ENCODE measurements at regions not wholly inside any gene's neighbourhood (a gene's known extent, or its start where the extent isn't known, plus 50 kb on each side); places are given as distances from the start of the nearest gene placed in this dataset.
"Not testable (repeated sequence)": the region's sequence is repeated elsewhere in the genome, so short reads cannot be mapped to it uniquely, and the experiment has no call there.

GRCh38 chr11:134993691-134994243 lies 581.7 kb upstream of the B3GAT1 start:
- DNase-seq: no peak
- Histone ChIP-seq H3K9me3 (ENCODE audit: control insufficient read depth, low read length) (no peaks in the 10 kb centered on the region), H3K36me3 (ENCODE audit: control insufficient read depth in 1 of 2, insufficient read depth in 2 of 2, low read length in 1 of 2) (no peaks in the 10 kb centered on the region), H3K4me1 (ENCODE audit: control insufficient read depth in 1 of 2, insufficient read depth in 2 of 2, low read length in 2 of 2) (no peaks in the 10 kb centered on the region), H3K4me3 (ENCODE audit: low read length in 2 of 2) (no peak overlapping the region), H3K27ac (ENCODE audit: low read depth in 1 of 2, low read length in 2 of 2) (no peak overlapping the region), H3K27me3 (ENCODE audit: control insufficient read depth in 1 of 2, insufficient read depth in 2 of 2, low read length in 1 of 2) (no peaks in the 10 kb centered on the region)
- 70% methylated on average over 7 of the region's 7 CpGs for whole genome bisulfite sequencing, 2 donors
- intact Hi-C loops (cut with DNase I): no loop called here
- no peak for ATAC-seq (ENCODE audit: low FRiP score)

GRCh38 chr11:134992981-134993380 lies 580.9 kb upstream of the B3GAT1 start:
- intact Hi-C loops (cut with DNase I): no loop called here
- no peak for ATAC-seq (ENCODE audit: low FRiP score)
- no peaks in the 10 kb centered on the region for H3K36me3 ChIP-seq (ENCODE audit: control insufficient read depth in 1 of 2, insufficient read depth in 2 of 2, low read length in 1 of 2)
- H3K4me3 ChIP-seq (ENCODE audit: low read length in 2 of 2): no peak overlapping the region
- H3K9me3 ChIP-seq (ENCODE audit: control insufficient read depth, low read length): peaks cover under 1% of the 10 kb centered on the region
- no peak for DNase-seq
- no peak overlapping the region for H3K27ac ChIP-seq (ENCODE audit: low read depth in 1 of 2, low read length in 2 of 2)
- WGBS, 2 donors: 63% methylated on average over 6 of the region's 6 CpGs
- peaks cover 0 to 2% of the 10 kb centered on the region in 2 donors for H3K27me3 ChIP-seq (ENCODE audit: control insufficient read depth in 1 of 2, insufficient read depth in 2 of 2, low read length in 1 of 2)
- H3K4me1 ChIP-seq (ENCODE audit: control insufficient read depth in 1 of 2, insufficient read depth in 2 of 2, low read length in 2 of 2): no peaks in the 10 kb centered on the region

DNA sequence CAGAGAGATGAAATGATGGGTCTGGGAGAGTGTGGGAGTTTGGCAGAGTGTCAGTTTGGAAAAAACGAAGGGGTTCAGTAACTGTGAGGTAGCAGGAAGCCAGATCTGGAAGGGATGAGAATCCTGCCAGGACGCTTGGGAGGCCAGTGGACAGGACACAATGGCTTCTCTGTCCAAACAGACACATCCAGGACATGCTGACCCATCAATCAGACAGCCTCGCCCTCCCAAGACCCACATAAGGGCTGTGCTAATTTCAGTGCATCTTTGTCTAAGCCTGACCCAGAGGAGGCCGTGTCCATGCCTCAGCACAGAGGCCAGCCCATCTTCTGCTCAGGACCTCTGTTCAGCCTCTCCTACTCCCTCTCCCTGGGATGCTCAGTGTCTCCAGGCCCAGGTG lies 576.5 kb upstream of the B3GAT1 start:
- 75 to 80% methylated on average over 4 of the region's 4 CpGs for WGBS, 2 donors
- DNase-seq: no peak

GRCh38 chr11:134987822-134988221 lies 575.8 kb upstream of the B3GAT1 start:
- DNase-seq (no peak), ATAC-seq (ENCODE audit: low FRiP score) (no peak)
- Histone ChIP-seq H3K4me1 (ENCODE audit: control insufficient read depth in 1 of 2, insufficient read depth in 2 of 2, low read length in 2 of 2) (no peaks in the 10 kb centered on the region), H3K4me3 (ENCODE audit: low read length in 2 of 2) (no peak overlapping the region), H3K27ac (ENCODE audit: low read depth in 1 of 2, low read length in 2 of 2) (no peak overlapping the region), H3K27me3 (ENCODE audit: control insufficient read depth in 1 of 2, insufficient read depth in 2 of 2, low read length in 1 of 2) (peaks cover 2 to 3% of the 10 kb centered on the region in 2 donors), H3K36me3 (ENCODE audit: control insufficient read depth in 1 of 2, insufficient read depth in 2 of 2, low read length in 1 of 2) (no peaks in the 10 kb centered on the region), H3K9me3 (ENCODE audit: control insufficient read depth, low read length) (peaks cover 1% of the 10 kb centered on the region)
- intact Hi-C loops (cut with DNase I): no loop called here
- 68 to 78% methylated on average over 8 of the region's 8 CpGs for WGBS, 2 donors

More for the DNA sequence above, 576.5 kb upstream of the B3GAT1 start:
- H3K36me3 ChIP-seq (ENCODE audit: control insufficient read depth in 1 of 2, insufficient read depth in 2 of 2, low read length in 1 of 2): no peaks in the 10 kb centered on the region
- H3K9me3 ChIP-seq (ENCODE audit: control insufficient read depth, low read length): peaks cover 1% of the 10 kb centered on the region
- intact Hi-C loops (cut with DNase I): no loop called here
- H3K27ac ChIP-seq (ENCODE audit: low read depth in 1 of 2, low read length in 2 of 2): no peak overlapping the region
- H3K4me1 ChIP-seq (ENCODE audit: control insufficient read depth in 1 of 2, insufficient read depth in 2 of 2, low read length in 2 of 2): no peaks in the 10 kb centered on the region
- peaks cover 2 to 3% of the 10 kb centered on the region in 2 donors for H3K27me3 ChIP-seq (ENCODE audit: control insufficient read depth in 1 of 2, insufficient read depth in 2 of 2, low read length in 1 of 2)
- H3K4me3 ChIP-seq (ENCODE audit: low read length in 2 of 2): no peak overlapping the region
- ATAC-seq (ENCODE audit: low FRiP score): no peak

- Histone ChIP-seq H3K9me3 (ENCODE audit: control insufficient read depth, low read length) (peaks cover 1% of the 10 kb centered on the region), H3K27me3 (ENCODE audit: control insufficient read depth in 1 of 2, insufficient read depth in 2 of 2, low read length in 1 of 2) (peaks cover 2 to 3% of the 10 kb centered on the region in 2 donors), H3K4me1 (ENCODE audit: control insufficient read depth in 1 of 2, insufficient read depth in 2 of 2, low read length in 2 of 2) (no peaks in the 10 kb centered on the region), H3K27ac (ENCODE audit: low read depth in 1 of 2, low read length in 2 of 2) (no peak overlapping the region), H3K4me3 (ENCODE audit: low read length in 2 of 2) (no peak overlapping the region), H3K36me3 (ENCODE audit: control insufficient read depth in 1 of 2, insufficient read depth in 2 of 2, low read length in 1 of 2) (no peaks in the 10 kb centered on the region)
- DNase-seq: no peak
- WGBS, 2 donors: 60 to 64% methylated on average over 7 of the region's 7 CpGs
- ATAC-seq (ENCODE audit: low FRiP score): no peak
- intact Hi-C loops (cut with DNase I): no loop called here
Measured at GRCh38 chr11:134987223-134987768, 575.3 kb upstream of the B3GAT1 start.

DNA sequence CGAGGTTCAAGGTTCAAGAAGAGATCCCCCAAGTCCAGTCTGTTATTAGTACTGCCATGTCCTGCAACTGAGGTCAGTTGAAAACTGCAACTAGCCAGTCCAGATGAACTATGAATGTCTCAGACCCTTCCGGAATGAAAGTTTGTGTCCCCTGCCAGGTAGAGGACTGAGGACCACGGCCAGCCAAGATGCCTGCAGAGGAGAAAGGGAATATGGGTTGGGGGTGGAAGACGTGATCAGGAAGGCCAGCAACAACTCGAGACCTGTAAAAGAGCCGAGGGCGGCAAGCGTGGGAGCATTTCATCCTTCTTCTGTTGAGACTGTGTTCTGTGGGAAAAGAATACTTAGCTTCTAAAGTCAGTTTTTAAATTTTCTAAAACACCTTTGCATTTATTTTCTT lies 572.4 kb upstream of the B3GAT1 start:
- DNase-seq: no peak
- no peak for ATAC-seq (ENCODE audit: low FRiP score)
- WGBS, 2 donors: 83 to 85% methylated on average over 8 of the region's 8 CpGs

DNA sequence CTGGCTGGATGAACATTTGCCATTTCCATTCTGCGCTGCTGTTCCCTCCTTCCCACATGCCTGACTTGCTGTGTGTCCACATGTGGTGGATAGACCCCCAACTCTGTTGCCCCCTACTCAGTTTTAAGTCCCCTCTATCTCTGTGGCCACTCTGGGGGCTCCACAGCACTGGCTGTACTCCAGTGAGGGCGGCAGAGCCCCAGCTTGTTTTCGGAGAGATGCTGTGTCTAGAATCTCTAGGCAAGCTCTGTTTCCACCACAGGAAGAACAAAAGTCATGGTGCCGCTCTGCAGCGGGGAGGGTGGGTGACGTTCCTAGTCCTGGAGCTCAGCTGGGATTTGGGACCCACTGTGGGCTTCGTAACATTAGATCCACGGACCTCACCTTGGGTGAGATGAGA lies 570.4 kb upstream of the B3GAT1 start:
- DNase-seq; H3K36me3 ChIP-seq (ENCODE audit: control insufficient read depth in 1 of 2, insufficient read depth in 2 of 2, low read length in 1 of 2); H3K4me3 ChIP-seq (ENCODE audit: low read length in 2 of 2); H3K27me3 ChIP-seq (ENCODE audit: control insufficient read depth in 1 of 2, insufficient read depth in 2 of 2, low read length in 1 of 2); ATAC-seq (ENCODE audit: low FRiP score); H3K27ac ChIP-seq (ENCODE audit: low read depth in 1 of 2, low read length in 2 of 2); H3K4me1 ChIP-seq (ENCODE audit: control insufficient read depth in 1 of 2, insufficient read depth in 2 of 2, low read length in 2 of 2); intact Hi-C loops (cut with DNase I); H3K9me3 ChIP-seq (ENCODE audit: control insufficient read depth, low read length): not testable (repeated sequence)
- 85 to 88% methylated on average over 8 of the region's 8 CpGs for WGBS, 2 donors

More for the DNA sequence above, 572.4 kb upstream of the B3GAT1 start:
- Histone ChIP-seq H3K36me3 (ENCODE audit: control insufficient read depth in 1 of 2, insufficient read depth in 2 of 2, low read length in 1 of 2) (no peaks in the 10 kb centered on the region), H3K4me1 (ENCODE audit: control insufficient read depth in 1 of 2, insufficient read depth in 2 of 2, low read length in 2 of 2) (no peaks in the 10 kb centered on the region), H3K9me3 (ENCODE audit: control insufficient read depth, low read length) (peaks cover 1% of the 10 kb centered on the region), H3K4me3 (ENCODE audit: low read length in 2 of 2) (no peak overlapping the region), H3K27ac (ENCODE audit: low read depth in 1 of 2, low read length in 2 of 2) (no peak overlapping the region), H3K27me3 (ENCODE audit: control insufficient read depth in 1 of 2, insufficient read depth in 2 of 2, low read length in 1 of 2) (peaks cover 2 to 3% of the 10 kb centered on the region in 2 donors)
- intact Hi-C loops (cut with DNase I): no loop called here

GRCh38 chr11:134981835-134982234 lies 569.8 kb upstream of the B3GAT1 start:
- no peaks in the 10 kb centered on the region for H3K9me3 ChIP-seq (ENCODE audit: control insufficient read depth, low read length)
- H3K4me1 ChIP-seq (ENCODE audit: control insufficient read depth in 1 of 2, insufficient read depth in 2 of 2, low read length in 2 of 2): no peaks in the 10 kb centered on the region
- ATAC-seq (ENCODE audit: low FRiP score) (no peak), DNase-seq (no peak)
- H3K4me3 ChIP-seq (ENCODE audit: low read length in 2 of 2): no peak overlapping the region
- WGBS, 2 donors: 64 to 70% methylated on average over 4 of the region's 4 CpGs
- intact Hi-C loops (cut with DNase I): no loop called here
- H3K36me3 ChIP-seq (ENCODE audit: control insufficient read depth in 1 of 2, insufficient read depth in 2 of 2, low read length in 1 of 2): no peaks in the 10 kb centered on the region
- H3K27me3 ChIP-seq (ENCODE audit: control insufficient read depth in 1 of 2, insufficient read depth in 2 of 2, low read length in 1 of 2): peaks cover 0 to 3% of the 10 kb centered on the region in 2 donors
- H3K27ac ChIP-seq (ENCODE audit: low read depth in 1 of 2, low read length in 2 of 2): no peak overlapping the region

All from aorta (tissue), 5 donors.